Ecto neural progenitor cell (in vitro differentiated cells): ENCODE measurements at regions not wholly inside any gene's neighbourhood (a gene's known extent, or its start where the extent isn't known, plus 50 kb on each side); places are given as distances from the start of the nearest gene placed in this dataset.

ENCODE experiments used
- DNase-seq: peaks from one replicate; pipeline ENCODE4 v3.0.0-alpha.2; 2018; ENCODE audit warnings: low spot score

DNA sequence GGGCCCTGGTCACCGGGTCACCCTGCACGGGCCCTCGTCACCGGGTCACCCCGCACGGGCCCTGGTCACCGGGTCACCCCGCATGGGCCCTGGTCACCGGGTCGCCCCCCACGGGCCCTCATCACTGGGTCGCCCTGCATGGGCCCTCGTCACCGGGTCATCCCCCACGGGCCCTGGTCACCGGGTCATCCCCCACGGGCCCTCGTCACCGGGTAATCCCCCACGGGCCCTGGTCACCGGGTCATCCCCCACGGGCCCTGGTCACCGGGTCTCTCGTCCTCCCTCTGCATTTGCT is 77.6 kb downstream of the RIPK4 start:
- no peak for DNase-seq

DNA sequence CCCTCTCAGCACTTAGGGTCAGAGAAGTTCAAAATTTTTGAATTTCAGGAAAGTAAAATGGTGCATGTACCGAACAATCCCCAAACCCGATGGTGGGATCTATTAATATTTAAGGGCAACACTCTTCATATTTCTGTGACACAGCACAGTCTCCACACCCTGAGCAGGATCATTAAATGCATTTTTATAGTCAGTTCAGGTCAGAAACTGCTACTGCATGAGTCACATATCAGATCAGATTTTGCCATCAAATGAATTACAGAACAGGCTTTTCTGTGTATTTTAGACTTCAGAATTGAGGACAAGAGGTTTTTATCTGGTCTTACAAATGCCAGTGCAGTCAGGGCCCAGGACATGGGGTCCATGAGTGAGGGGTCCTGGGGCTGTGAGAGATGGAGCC is 79.2 kb downstream of the RIPK4 start:
- DNase-seq = no peak

DNA sequence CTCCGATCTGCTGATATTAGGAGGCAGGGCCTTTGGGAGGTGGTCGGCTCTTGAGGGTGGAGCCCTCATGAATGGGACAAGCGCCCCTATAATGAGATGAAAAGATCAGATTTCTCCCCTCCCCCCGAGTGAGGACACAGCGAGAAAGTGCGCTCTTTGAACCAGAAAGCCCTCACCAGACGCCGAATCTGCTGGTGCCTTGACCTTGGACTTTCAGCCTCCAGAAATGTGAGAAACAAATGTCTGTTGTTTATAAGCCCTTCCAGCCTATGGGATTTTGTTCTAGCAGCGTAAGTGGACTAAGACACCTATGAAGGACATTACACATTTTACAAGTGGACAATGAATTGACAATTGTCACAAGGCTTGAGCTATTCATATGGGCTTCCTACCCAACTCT is 80.2 kb downstream of the RIPK4 start:
- DNase-seq = no peak

DNA sequence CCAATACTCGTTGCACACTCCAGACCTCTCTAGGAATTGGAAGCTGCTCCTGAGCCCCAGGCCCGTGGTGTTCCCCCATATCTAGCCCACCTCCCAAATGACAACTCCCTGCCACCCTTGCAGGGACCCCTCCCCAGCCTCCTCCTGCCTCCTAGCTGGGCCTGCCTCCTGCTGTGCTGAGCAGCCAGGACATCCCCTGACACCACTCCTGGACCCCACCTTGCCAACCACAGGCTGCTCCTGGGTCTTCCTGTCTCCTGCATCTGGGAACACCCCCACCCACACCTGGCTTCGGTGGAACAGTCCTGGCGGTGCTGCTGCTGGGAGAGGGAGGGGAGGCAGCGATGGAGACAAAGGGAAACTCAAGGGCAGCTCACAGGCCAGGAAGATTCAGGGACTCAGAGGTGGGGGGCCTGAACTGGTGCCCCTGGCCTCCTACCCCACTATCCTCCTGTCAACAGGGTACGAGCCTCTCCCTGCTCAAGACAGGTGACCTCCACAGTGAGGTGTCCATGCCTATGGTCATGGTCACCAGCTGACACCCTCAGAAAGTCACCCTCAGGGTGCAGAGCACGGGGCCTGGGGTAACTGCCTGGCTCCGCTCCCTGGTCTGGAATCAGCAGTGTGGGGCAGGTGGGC is 81.2 kb downstream of the RIPK4 start:
- DNase-seq = no peak

DNA sequence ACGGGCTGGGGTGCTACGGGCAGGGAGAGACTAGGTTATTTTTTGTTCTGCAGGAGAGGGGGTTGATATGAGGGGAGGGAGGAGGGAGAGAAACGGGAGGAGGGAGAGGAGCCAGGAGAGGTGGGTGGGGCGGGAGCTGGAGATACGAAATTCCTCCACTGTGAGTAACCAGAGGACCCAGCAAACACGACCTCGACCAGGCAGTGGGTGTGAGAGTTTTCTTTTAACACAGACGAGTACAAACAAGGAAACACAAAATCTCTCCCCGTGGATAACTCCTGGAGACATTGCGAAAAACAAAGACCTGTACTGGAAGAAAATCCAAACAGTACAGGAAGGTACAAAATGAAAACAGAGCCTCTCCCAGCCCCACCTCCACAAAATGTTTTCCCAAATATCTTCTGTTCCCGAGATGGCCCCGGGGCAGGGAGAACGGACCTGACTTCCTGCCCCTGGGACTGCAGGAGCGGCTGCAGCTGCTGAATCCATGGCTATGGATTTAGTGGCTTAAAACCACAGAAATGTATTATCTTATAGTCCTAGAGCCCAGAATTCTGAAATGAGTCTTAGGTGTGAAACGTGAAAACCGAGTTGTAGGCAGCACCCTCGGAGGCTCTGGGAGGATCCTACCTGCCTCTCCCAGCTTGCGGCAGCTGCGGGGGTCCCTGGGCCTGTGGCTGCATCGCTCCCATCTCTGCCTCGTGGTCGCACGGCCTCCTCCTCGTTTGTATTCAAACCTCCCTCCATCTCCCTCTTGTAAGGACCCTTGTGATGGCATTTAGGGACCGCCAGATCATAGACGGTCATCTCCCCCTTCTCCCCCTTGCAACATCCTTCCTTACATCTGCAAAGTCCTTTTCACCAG is 82.2 kb downstream of the RIPK4 start:
- DNase-seq = no peak

DNA sequence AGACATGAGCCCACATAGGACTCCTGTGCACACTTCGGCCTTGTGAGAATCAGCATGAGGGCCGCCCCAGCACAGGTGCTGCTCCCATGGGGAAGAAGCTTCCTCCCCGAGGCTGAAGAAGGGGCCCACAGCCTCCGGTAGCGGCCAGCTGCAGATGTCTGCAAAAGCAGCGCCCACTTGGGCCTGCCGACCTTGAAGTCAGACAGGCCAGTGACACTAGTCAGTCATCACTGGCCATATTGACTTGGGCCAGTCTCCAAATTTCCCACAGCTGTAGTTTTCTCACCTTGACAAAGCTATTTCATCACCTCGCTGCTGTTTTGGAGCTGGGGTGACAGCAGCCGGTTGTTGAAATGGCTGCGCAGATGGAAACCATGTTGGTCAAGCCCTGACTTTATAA is 83.0 kb downstream of the RIPK4 start:
- no peak for DNase-seq

DNA sequence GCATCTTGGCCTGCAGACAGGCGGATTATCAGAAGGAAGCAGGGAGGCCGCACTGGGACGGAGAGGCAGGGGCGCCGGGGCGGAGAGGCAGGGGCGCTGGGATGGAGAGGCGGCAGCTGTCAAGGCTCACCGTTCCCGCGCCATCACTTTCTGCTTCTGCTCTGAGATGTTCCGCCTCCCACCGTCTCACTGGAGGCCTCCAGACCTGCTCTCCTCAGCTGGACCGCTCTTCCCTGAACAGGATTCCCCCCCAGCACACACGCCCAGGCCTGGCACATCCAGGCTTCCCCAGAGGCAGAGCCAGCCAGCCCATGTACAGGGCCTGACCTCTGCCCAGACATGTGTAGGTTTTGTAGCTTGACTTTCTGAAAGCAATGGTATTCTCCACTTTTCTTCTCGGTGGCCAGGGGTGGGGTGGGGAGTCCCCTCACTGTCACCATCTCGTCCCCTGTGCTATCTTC is 84.1 kb downstream of the RIPK4 start:
- DNase-seq = no peak

DNA sequence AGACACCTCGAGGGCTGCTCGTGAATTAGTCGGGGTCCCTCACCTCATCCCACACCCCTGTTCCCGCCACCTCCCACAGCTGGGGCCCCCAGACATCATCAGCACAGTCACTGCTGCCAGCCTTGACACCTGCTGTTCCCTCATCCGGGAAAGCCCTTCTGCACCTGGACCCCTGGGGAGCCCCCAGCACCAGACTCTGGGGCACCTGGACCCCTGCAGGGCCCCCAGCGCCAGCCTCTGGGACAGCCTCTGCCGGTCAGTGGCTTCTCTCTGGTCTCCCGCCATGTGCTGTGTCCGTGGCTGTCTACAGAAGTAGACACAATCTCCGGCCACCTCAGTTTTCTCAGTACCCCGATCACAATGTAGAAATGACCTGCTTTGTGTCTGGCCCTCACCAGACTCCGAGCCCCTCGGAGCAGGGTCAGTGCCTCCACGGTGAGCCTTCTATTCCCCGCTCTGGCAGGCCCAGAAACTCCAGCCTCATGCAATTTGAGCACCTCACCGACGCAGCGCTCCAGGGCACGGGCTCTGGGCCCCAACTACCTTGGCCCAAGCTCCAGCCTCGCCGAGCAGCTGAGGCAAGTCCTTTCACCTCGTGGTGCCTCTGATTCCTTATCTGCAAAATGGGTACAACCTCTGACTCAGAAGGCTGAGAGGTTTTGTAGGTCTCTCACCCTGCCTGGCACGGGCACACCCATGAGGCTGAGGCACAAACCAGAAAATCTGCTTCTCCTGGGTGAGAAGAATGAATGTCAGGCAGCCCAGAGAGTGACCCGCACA is 84.7 kb downstream of the RIPK4 start:
- DNase-seq = no peak

DNA sequence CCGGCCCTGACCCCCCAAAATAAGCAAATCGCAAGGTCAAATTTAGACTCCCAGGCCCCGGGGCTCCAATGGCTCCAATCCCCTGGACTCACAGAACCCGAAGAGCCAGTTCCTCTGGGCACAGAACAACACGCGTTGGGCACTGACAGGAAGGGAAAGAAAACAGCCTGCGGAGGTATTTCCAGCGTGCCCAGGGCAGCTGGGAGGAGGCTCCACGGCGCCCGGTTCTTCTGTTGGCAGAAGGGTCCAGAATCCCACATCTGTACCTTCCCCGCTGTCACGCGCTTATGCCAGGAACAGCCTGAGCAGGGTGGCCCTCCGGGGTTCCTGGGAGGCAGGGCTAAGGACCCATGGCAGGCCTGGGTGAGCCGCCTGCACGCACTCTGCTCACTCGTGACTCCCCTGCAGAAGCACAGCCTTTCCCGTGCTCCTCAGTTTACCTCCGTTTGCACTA is 85.5 kb downstream of the RIPK4 start:
- no peak for DNase-seq

DNA sequence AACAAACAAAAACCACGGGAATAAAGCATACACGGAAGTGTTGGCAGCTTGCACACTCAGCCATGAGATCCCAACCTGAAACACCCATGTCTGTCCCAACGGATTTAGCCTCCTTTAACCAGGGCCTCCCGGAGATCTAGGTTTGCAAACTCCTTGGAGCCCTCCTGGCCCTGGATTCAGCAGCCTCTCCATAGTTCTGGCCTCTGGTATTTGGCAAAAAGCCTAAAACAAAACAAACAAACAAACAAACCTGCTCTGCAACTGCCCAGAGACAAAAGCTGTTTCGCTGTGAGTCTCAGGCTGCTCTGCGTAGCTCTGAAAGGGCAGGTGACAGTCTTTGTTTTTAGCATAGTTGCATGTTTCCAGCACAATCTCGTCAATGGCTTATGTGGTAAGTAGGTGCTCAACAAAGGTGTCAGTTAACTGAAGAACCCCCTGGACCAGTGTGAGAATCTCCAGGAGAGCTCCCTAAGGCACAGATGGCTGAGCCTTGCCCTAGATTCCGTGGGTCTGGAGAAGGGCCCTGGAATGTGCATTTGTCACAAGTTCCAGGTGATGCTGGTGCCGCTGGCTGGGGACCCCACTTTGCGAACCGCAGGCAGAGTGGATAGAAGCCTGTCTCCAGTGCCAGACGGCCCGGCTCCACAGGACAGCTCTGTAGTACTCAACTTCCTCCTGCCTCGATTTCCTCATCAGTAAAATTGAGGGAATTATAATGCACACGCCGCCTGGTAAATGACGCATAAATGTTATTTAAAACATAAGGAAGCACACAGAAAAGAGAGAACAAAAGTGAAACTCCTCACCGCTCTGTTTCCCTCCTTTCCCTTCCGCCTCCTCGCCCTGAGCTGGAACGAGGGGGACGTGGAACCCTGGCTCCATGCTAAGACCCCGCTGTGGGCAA is 86.2 kb downstream of the RIPK4 start:
- no peak for DNase-seq

DNA sequence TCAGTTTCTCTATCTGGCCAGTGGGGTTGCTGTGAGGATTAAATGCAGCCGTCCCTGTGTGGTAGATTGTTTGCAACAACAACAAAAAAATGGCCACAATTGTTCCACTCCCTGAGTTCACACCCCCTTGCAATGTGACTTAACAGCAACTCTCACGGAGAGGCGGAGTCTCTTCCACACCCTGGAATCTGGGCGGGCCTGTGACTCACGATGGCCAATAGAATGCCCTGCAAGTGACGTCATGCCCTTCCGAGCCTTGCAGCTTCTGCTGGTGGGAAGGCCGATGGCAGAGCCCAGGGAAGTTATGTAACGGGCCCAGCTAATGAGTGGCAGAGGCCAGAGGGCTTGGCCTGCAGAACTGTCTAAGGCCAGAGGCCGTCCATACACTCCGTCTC is 87.9 kb downstream of the RIPK4 start:
- peak; percentile 91 for DNase-seq

DNA sequence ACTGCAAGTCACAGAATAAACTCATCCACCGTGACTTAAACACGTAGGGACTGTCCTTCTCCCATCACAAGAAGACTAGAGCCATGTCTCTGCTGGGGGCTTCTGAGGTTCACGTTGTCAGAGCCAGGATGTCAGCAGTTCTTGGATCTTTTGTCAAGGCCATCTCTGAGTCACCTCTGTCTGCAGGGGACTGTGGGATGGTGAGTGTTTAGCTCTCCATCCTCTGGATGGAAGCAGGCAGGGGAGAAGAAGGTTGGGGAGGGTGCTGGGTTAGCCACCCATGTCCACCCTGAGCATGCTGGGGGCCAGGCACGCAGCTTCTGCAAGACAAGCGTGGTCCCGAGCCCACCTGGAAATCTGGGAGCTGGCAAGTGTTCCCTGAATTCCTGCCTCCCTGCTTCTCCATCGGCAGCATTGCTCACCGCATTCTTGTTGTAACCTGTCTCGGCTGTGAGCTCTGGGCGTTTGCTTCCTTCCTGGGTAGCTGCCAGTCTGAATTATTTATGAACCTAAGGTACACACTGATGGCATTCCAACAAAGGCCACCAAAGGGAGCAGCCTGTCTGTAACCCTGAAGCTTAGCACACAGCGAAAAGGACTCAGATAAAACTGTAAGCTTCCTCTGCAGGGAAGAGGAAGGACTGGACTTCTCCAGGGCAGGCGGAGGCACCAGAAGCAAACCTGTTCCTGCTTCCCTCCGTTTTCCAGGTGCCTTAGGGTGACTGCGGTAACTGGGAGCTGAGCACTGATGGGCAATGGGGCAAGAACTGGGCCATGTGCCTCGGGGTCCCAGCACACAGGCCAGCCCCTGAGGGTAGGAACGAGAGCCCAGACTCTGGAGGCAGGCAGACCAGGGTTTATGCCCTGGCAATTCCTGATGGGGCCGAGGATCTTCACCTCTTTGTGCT is 88.6 kb downstream of the RIPK4 start:
- no peak for DNase-seq

DNA sequence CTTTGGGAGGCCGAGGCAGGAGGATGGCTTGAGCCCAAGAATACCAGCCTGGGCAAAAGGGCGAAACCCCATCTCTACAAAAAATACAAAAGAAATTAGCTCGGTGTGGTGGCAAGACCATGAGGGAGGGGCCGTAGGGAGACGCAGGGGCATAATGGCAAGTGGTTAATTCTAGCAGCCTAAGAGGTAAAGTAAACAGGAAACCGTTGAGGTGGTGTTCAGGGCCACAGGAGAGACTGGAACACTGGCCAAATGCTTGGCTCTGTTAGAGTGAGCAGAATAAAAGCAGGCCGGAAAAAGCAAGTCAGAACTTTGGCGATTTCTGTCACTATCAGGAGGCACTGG is 89.2 kb downstream of the RIPK4 start:
- no peak for DNase-seq

DNA sequence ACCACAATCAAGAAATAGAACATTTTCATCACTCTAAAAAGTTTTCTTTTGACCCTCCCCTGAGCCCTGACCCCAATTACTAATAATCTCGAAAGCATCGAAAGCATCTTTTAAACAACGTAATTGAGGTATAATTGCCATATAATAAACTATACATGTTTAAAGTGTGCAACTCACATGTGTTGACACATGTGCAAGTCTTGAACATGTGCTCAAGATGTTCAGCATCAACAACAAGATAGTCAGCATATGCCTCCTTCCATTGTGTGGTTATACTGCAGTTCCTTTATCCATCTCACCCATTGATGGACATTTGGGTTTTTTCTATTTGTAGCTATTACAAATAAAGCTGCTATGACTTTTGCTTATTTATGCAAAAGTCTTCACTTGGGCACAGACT is 90.7 kb downstream of the RIPK4 start:
- no peak for DNase-seq

DNA sequence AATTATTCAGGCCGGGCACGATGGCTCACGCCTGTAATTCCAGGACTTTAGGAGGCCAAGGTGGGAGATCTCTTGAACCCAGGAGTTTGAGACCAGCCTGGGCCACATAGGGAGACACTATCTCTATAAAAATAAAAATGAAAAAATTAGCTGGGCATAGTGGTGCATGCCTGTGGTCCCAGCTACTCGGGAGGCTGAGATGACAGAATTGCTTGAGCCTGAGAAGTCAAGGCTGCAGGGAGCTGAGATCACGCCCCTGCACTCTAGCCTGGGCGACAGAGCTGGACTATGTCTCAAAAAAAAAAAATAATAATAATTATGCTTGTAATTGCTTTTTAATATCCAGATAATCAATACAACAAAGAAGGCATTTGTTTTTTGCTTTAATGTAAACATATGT is 91.3 kb downstream of the RIPK4 start:
- DNase-seq = no peak

DNA sequence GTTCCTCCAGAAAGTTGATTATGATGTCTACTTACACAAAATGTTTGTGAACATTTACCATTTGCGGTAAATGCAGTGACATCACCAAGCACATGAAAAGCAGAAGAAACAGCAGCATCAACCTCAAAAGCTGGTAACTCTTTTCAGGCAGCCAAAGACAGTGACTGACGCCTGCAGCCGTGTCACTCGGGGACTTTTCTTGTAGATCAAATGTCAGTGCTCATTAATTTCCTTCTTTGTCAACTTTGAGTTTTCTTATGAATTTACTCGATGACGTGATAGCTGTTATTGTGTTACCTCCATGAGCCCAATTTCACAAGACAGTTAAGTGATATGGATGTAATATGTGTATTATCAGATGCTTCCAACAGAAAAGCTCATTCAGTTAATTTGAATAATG is 92.5 kb downstream of the RIPK4 start:
- no peak for DNase-seq

DNA sequence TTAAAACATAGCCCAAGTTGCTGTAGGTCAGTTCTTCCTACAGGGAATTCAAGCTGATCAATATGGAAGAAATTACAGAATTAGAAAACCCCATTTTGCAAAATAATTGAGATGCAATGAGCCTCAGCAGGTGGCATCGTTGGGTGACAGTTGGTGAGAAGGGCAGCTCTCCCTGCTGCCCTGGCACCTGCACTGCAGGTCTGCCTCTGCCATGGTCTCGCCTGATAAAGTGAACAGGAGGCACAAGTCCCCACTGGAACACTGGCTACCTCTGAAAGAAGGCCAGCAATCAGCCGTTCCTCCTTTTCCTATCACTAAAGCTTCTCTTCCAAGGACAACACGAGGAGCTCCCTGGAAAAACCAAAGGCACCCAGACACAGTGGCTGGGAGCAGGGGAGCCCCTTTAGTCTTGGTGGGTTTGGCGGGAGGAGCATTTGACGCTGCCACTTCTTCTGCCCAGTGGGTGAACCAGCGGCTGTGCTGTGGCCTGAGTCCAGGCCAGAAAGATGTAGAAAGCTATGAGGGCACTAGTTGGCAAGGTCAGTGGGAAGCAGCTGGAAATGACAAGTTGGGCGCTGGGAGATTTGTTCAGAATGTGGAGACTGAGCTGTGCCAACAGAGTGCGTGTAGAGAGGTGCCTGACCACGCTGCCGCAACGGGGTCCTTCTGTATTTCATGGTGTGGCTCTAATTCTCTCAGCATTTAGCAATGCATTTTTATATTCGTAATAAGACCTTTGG is 93.1 kb downstream of the RIPK4 start:
- DNase-seq = no peak

DNA sequence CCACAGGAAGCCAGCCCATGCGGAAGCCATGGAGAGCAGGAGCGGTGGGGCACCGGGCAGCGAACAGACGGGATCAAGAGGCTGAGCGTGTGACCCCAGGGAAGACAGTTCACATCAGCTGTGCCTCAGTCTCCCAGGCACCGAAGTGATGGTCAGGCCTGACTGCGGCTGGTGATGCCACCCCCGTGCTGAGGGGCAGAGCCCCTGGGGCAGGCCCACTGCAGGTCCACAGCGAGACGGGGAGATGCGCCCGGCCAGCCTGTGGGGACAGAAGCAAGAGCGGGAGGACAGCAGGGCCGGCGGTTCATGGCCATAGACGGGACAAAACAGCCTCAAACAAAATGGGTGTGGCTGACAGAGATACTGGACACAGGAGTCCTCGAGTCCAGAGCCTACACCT is 93.8 kb downstream of the RIPK4 start:
- no peak for DNase-seq

DNA sequence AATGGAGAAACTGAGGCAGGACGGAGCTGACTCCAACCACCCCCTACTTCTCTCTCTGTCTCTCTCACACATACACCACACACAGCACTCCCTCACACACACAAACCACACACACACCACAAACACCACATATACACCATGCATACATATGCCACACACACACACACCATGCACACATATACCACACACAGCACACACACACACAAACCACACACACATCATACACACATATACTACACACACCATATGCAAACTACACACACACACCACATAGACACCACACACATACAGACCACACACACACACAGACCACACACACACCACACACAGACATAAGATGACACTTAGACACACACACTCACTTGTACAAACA is 94.3 kb downstream of the RIPK4 start:
- no peak for DNase-seq

DNA sequence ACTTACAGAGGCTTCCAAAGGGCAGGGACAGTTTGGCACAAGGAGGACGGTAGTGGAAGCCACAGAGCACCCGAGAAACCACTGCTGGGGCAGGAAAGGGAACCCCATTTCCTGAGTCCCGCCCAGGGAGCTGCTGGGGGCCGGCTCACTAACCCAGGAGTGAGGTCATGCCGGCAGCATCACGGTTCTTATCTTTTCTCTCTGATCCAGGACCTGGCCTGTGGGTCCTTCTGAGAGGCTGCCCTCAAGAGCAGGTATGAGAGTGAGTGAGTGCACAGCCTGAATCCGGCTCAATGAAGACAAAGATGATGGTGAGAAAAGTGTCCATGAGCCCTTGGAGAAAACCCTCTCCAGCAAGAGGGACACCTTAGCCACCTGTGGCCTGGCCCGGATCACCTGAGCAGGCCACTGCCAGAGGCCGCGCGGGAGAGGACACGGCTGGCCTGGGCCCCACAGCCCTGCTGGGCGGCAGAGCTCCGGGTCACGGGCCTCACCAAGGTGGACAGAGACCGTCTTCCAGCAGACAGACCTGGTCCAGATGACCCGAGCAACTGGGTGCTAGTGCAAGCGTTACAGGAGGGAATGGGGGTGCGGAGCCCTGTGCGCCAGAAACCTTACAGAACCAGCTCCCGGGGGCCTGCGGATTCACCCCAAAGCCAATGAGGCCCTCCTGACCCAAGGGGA is 94.9 kb downstream of the RIPK4 start:
- DNase-seq = no peak
